MM.1S (cell line): ENCODE measurements at regions not wholly inside any gene's neighbourhood (a gene's known extent, or its start where the extent isn't known, plus 50 kb on each side); places are given as distances from the start of the nearest gene placed in this dataset.

Experiments
- CTCF ChIP-seq: fragments of 300-600 bp; sonication (generic); IDR thresholded peaks from 2 replicates; pipeline ENCODE4 v1.5.1; 2016; ENCODE audit warnings: antibody characterized with exemption, low read length, mixed read lengths
- EZH2 ChIP-seq: fragments of 300-600 bp; sonication (generic); optimal IDR thresholded peaks from 2 replicates; pipeline ENCODE3; 2017; ENCODE audit warnings: low read depth, mild to moderate bottlenecking, antibody characterized with exemption, low read length, mixed read lengths

DNA sequence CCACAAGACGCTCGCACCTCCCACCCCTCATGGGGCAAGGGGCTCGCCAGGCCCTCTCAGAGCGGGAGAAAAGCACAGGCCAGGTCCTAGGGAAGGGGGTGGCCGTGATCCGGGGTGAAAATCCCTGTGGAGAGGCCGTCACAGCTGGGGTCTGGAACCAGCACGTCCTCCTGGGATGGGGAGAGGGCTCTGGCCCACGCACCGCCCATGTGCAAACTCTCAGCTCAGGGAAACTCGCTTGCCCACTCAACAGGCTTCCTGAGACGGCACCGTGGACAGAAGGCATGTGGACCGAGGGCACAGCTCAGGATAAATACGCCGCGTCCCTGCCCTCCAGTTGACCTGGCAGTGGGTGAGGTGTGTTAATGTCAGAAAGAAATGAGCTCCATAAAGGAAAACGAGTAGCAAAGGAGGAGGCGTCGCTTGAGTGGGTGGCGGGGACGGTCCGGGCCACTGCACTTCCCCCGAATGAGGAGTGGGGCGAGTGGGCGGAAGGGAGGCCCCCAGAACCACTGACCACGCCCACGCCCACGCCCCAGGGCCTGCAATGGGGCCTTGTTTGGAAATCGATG lies 57.6 kb upstream of the GALNT9 start:
- TF ChIP-seq CTCF (no peak), EZH2 (no peak)
